CD8-positive, alpha-beta memory T cell (primary cell): ENCODE measurements at regions not wholly inside any gene's neighbourhood (a gene's known extent, or its start where the extent isn't known, plus 50 kb on each side); places are given as distances from the start of the nearest gene placed in this dataset.

ENCODE experiments used
- CTCF ChIA-PET: fragments of 350-600 bp; sonication (Branson Sonifier 250); formaldehyde crosslinking; loops from one replicate; lab custom pipeline; 2021; ENCODE audit warnings: antibody characterized with exemption; lab: Charles Lee
- POLR2A ChIA-PET: fragments of 350-600 bp; sonication (Branson Sonifier 250); formaldehyde crosslinking; loops from one replicate; lab custom pipeline; 2021; ENCODE audit warnings: antibody characterized with exemption; lab: Charles Lee
- DNase-seq, 5 donors: peaks; one replicate each; pipeline versions ENCODE4 v3.0.0 to v3.0.0-alpha.2; 2020 to 2022; ENCODE audit warnings: mixed read lengths in 1 of 5
- H3K27ac ChIP-seq: one replicate; pipeline ENCODE4 v1.7.0; 2013; ENCODE audit warnings: low read depth, mild to moderate bottlenecking, low read length, moderate library complexity
- H3K27me3 ChIP-seq: 2 replicates; pipeline ENCODE4 v1.7.0; 2013; ENCODE audit warnings: low read length, mild to moderate bottlenecking; ENCODE audit not compliant: insufficient read depth, poor library complexity, severe bottlenecking
- H3K36me3 ChIP-seq: 2 replicates; pipeline ENCODE4 v1.7.0; 2013; ENCODE audit warnings: mild to moderate bottlenecking, low read length, moderate library complexity; ENCODE audit not compliant: insufficient read depth
- H3K4me1 ChIP-seq: 2 replicates; pipeline ENCODE4 v1.7.0; 2013; ENCODE audit warnings: mild to moderate bottlenecking, low read length, moderate library complexity; ENCODE audit not compliant: insufficient read depth
- H3K4me3 ChIP-seq: 2 replicates; pipeline ENCODE4 v1.7.0; 2013; ENCODE audit warnings: mild to moderate bottlenecking, low read length
- H3K9me3 ChIP-seq: 2 replicates; pipeline ENCODE4 v1.7.0; 2013; ENCODE audit warnings: mild to moderate bottlenecking, low read length
- H3K27ac Mint-ChIP-seq, 8 donors: one replicate each; pipeline ENCODE4 v1.8.0; 2020 to 2021; ENCODE audit warnings: mixed read lengths in 8 of 8, mild to moderate bottlenecking in 6 of 8, inconsistent platforms in 3 of 8, moderate library complexity in 3 of 8
- H3K27me3 Mint-ChIP-seq, 2 donors: one replicate each; pipeline ENCODE4 v1.8.0; 2020 to 2021; ENCODE audit warnings: mixed read lengths in 2 of 2, mild to moderate bottlenecking in 1 of 2, moderate library complexity in 1 of 2
- H3K36me3 Mint-ChIP-seq, 3 donors: one replicate each; pipeline ENCODE4 v1.8.0; 2020 to 2021; ENCODE audit warnings: mixed read lengths in 3 of 3, inconsistent platforms in 1 of 3, mild to moderate bottlenecking in 1 of 3
- H3K4me1 Mint-ChIP-seq, 3 donors: one replicate each; pipeline ENCODE4 v1.8.0; 2020 to 2021; ENCODE audit warnings: mixed read lengths in 3 of 3, inconsistent platforms in 1 of 3, mild to moderate bottlenecking in 1 of 3
- H3K4me3 Mint-ChIP-seq, 7 donors: one replicate each; pipeline ENCODE4 v1.8.0; 2020 to 2021; ENCODE audit warnings: mixed read lengths in 7 of 7, mild to moderate bottlenecking in 6 of 7, moderate library complexity in 4 of 7, inconsistent platforms in 2 of 7
- H3K9me3 Mint-ChIP-seq, 5 donors: one replicate each; pipeline ENCODE4 v1.8.0; 2020 to 2022; ENCODE audit warnings: mixed read lengths in 5 of 5, mild to moderate bottlenecking in 3 of 5, moderate library complexity in 2 of 5, inconsistent platforms in 1 of 5

DNA sequence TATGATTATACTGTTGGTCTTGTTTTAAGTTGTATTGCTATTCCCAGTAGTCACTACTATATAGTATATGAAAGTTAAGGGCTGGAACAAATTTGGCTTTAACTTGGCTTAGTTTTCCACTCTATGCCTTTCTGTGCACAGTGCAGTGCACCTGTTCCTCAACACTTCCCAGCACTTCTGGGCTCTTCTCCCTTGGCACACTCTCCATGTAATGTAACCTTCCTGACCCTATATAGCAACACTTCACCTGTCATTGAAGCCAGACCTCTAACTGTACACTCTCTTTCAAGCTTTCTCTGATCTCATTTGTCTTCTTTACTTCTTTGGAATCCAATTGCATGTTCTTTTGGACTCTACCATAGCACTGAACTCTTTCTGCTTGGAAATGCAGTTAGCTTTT, 83.9 kb upstream of the SMIM30 start:
- no peak overlapping the region for H3K27ac Mint-ChIP-seq
- POLR2A ChIA-PET, result no interaction called here
- no peak for DNase-seq
- no peaks in the 10 kb centered on the region for H3K4me1 Mint-ChIP-seq
- no peak overlapping the region for H3K27ac ChIP-seq
- H3K27me3 Mint-ChIP-seq, result peaks cover 4 to 23% of the 10 kb centered on the region in 2 donors
- no peaks in the 10 kb centered on the region for H3K36me3 ChIP-seq
- H3K9me3 Mint-ChIP-seq, result no peaks in the 10 kb centered on the region
- H3K4me3 ChIP-seq, result no peak overlapping the region
- no peaks in the 10 kb centered on the region for H3K27me3 ChIP-seq
- H3K36me3 Mint-ChIP-seq, result no peaks in the 10 kb centered on the region
- H3K9me3 ChIP-seq, result no peaks in the 10 kb centered on the region
- no peak overlapping the region for H3K4me3 Mint-ChIP-seq
- CTCF ChIA-PET, result no interaction called here
- no peaks in the 10 kb centered on the region for H3K4me1 ChIP-seq

DNA sequence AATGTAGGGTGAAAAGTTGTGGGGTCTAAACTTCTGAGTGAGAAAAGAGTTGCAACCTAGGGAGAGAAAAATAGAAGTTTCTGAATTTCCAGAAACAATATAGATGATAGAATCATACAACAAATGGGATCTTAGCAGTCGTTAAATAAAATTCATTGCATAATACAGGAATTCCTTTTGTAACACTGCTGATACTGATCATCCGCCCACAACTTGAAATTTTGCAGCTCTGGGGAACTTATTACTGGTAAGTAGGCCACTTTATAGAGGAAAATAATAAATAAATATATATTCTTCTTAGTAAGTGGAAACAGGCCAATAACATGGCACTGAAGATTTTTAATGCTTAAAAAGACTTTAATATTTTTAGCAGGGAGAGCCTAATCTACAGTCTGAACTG, 81.9 kb upstream of the SMIM30 start:
- no peak overlapping the region for H3K4me3 ChIP-seq
- no peaks in the 10 kb centered on the region for H3K4me1 ChIP-seq
- no peaks in the 10 kb centered on the region for H3K9me3 ChIP-seq
- ChIA-PET CTCF (no interaction called here), POLR2A (no interaction called here)
- no peaks in the 10 kb centered on the region for H3K9me3 Mint-ChIP-seq
- H3K36me3 ChIP-seq, result no peaks in the 10 kb centered on the region
- H3K4me1 Mint-ChIP-seq, result no peaks in the 10 kb centered on the region
- H3K27me3 ChIP-seq, result no peaks in the 10 kb centered on the region
- no peak for DNase-seq
- H3K27ac Mint-ChIP-seq, result no peak overlapping the region
- peaks cover 3 to 23% of the 10 kb centered on the region in 2 donors for H3K27me3 Mint-ChIP-seq
- H3K36me3 Mint-ChIP-seq, result no peaks in the 10 kb centered on the region
- H3K4me3 Mint-ChIP-seq, result no peak overlapping the region
- H3K27ac ChIP-seq, result no peak overlapping the region

DNA sequence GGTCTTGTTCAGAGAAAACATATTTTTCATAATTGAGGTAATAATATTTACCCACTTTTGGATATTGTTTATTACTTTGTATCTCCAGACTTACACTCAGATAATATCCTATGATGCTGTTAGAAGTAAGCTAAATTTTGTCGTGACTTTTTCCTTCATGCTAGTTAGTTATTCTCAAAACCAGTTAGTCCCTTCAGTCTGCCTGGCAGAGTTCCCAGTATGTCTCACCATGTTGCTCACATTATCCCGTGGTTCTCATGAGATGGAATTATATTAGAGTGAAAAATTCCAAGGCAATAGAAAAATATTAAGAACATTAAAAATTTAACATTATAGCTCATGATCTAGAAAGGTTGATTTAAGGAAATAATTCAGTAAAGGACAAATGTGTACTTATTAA, 81.5 kb upstream of the SMIM30 start:
- Mint-ChIP-seq H3K36me3 (no peaks in the 10 kb centered on the region), H3K9me3 (no peaks in the 10 kb centered on the region), H3K4me3 (no peak overlapping the region), H3K27ac (no peak overlapping the region), H3K4me1 (no peaks in the 10 kb centered on the region), H3K27me3 (peaks cover 1 to 23% of the 10 kb centered on the region in 2 donors)
- POLR2A ChIA-PET, result no interaction called here
- Histone ChIP-seq H3K9me3 (no peaks in the 10 kb centered on the region), H3K4me1 (no peaks in the 10 kb centered on the region), H3K36me3 (no peaks in the 10 kb centered on the region), H3K27ac (no peak overlapping the region), H3K4me3 (no peak overlapping the region), H3K27me3 (no peaks in the 10 kb centered on the region)
- DNase-seq, result no peak
- CTCF ChIA-PET, result no interaction called here

DNA sequence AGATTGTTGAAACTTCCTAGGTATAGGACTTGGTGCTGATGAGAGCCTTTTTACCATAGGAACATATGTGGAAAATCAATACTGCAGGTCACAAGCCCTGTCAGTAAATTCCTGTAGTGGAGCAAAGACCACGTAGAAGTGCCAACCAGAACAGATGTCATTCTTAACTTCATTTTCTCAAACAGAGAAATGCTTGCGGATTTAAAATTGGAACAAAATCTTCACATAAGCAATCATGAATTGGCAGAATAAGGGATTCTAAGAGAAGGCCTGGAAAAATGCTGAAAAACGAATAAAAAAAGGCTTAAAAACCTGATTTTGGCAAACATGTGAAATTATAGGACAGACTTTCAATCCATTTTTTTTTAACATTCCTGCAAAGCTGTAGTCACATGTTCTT, 80.8 kb upstream of the SMIM30 start:
- DNase-seq, result no peak
- Histone ChIP-seq H3K27me3 (no peaks in the 10 kb centered on the region), H3K4me3 (no peak overlapping the region), H3K36me3 (no peaks in the 10 kb centered on the region), H3K27ac (no peak overlapping the region), H3K4me1 (no peaks in the 10 kb centered on the region), H3K9me3 (no peaks in the 10 kb centered on the region)
- H3K4me3 Mint-ChIP-seq, result no peak overlapping the region
- H3K9me3 Mint-ChIP-seq, result no peaks in the 10 kb centered on the region
- H3K4me1 Mint-ChIP-seq, result no peaks in the 10 kb centered on the region
- no peaks in the 10 kb centered on the region for H3K36me3 Mint-ChIP-seq
- H3K27ac Mint-ChIP-seq, result no peak overlapping the region
- H3K27me3 Mint-ChIP-seq, result peaks cover 1 to 19% of the 10 kb centered on the region in 2 donors
- ChIA-PET POLR2A (no interaction called here), CTCF (no interaction called here)

DNA sequence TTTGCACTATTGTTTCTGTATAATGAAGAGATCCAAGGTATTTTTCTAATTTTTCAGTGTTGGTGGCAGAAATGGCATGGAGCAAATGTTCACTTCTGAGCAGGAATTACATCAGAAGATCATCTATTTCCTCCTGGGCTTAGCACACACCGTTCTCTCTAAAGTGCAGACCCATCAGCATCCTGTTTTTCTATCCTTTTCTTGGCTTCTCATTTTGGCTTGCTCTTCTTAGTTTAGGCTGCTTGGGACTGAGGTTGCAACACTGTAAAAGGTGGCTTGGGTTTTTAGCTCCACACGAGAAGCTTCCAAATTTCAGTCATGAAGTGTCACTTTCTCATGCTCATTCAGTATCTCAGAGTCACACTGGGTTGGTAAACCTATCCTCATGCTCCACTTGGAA, 79.9 kb upstream of the SMIM30 start:
- Histone ChIP-seq H3K36me3 (no peaks in the 10 kb centered on the region), H3K27me3 (no peaks in the 10 kb centered on the region), H3K9me3 (no peaks in the 10 kb centered on the region), H3K4me1 (no peaks in the 10 kb centered on the region), H3K27ac (no peak overlapping the region), H3K4me3 (no peak overlapping the region)
- Mint-ChIP-seq H3K27ac (no peak overlapping the region), H3K4me3 (no peak overlapping the region), H3K36me3 (no peaks in the 10 kb centered on the region), H3K9me3 (no peaks in the 10 kb centered on the region), H3K4me1 (no peaks in the 10 kb centered on the region), H3K27me3 (peaks cover 1 to 13% of the 10 kb centered on the region in 2 donors)
- CTCF ChIA-PET, result no interaction called here
- POLR2A ChIA-PET, result no interaction called here
- DNase-seq, result no peak

DNA sequence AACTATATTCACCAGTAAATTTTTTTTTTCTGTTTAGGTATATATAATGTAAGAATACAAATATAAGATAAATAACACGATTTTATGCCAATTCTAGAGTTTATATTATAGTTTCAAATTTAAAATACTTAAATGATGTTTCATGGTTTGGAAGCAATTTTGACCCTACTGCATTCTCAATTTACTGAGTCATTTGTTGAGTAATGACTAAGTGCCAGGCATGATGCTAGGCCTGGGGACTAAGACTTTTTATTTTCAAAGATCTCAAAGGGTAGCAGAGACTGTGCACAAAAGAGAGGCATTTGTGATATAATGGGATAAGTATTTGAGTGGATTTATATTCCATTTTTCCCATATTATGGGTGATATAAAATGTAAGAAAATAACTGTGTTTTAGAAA, 78.9 kb upstream of the SMIM30 start:
- CTCF ChIA-PET, result no interaction called here
- H3K36me3 Mint-ChIP-seq, result no peaks in the 10 kb centered on the region
- no peaks in the 10 kb centered on the region for H3K27me3 ChIP-seq
- H3K4me1 ChIP-seq, result no peaks in the 10 kb centered on the region
- no peaks in the 10 kb centered on the region for H3K9me3 ChIP-seq
- H3K27ac ChIP-seq, result no peak overlapping the region
- POLR2A ChIA-PET, result no interaction called here
- no peak overlapping the region for H3K27ac Mint-ChIP-seq
- DNase-seq, result no peak
- H3K4me3 ChIP-seq, result no peak overlapping the region
- H3K27me3 Mint-ChIP-seq, result peaks cover 1 to 10% of the 10 kb centered on the region in 2 donors
- no peaks in the 10 kb centered on the region for H3K36me3 ChIP-seq
- H3K4me1 Mint-ChIP-seq, result no peaks in the 10 kb centered on the region
- H3K9me3 Mint-ChIP-seq, result no peaks in the 10 kb centered on the region
- no peak overlapping the region for H3K4me3 Mint-ChIP-seq

DNA sequence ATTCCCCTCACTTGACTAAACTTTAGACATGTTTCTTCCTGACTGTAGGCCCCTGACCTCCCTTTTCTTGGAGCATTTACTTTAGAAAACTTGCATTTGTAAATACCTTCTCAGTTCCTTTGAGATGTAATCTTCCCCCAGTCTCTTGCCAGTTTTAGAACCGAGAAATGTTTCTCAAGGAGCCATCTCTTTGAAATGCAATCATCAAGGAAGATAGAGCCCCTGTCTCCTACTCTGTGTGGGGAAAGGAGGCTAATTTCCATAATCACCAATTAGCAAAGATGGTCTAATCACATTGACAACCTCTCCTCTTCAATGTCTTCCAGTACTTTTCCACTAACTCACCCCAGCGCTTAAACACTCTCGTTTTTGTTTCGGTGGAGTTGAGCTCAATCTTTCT, 70.0 kb upstream of the SMIM30 start:
- Mint-ChIP-seq H3K9me3 (peaks cover 0 to 2% (median 0%) of the 10 kb centered on the region in 5 donors), H3K4me3 (no peak overlapping the region), H3K36me3 (no peaks in the 10 kb centered on the region), H3K27ac (no peak overlapping the region), H3K27me3 (peaks cover 2 to 11% of the 10 kb centered on the region in 2 donors), H3K4me1 (no peaks in the 10 kb centered on the region)
- Histone ChIP-seq H3K36me3 (no peaks in the 10 kb centered on the region), H3K9me3 (no peaks in the 10 kb centered on the region), H3K4me1 (no peaks in the 10 kb centered on the region), H3K4me3 (no peak overlapping the region), H3K27me3 (peaks cover 4% of the 10 kb centered on the region), H3K27ac (no peak overlapping the region)
- DNase-seq, result no peak
- CTCF ChIA-PET, result no interaction called here
- POLR2A ChIA-PET, result no interaction called here

DNA sequence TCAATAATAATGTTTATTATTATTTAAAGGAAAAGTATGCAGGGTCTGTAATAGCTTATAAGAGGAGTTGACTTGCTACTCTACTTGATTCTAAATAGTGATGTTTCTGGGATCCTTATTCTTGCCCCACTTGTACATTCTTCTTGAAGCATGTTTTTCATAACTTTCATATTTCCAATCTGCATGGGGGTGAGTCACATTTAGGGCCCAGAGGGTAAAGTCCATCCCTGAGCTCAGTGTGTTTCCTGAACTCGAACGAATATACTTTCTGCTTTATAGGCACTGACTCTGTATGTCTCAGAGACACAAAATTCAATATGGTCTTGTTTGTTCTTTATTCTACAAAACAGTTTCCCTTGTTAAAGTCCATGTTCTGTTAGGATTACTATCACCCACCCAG, 61.0 kb upstream of the SMIM30 start:
- Mint-ChIP-seq H3K4me1 (no peaks in the 10 kb centered on the region), H3K9me3 (no peaks in the 10 kb centered on the region), H3K4me3 (no peak overlapping the region), H3K27me3 (peaks cover 4 to 9% of the 10 kb centered on the region in 2 donors), H3K36me3 (no peaks in the 10 kb centered on the region), H3K27ac (no peak overlapping the region)
- H3K36me3 ChIP-seq, result no peaks in the 10 kb centered on the region
- POLR2A ChIA-PET, result no interaction called here
- no peak overlapping the region for H3K27ac ChIP-seq
- no peak overlapping the region for H3K4me3 ChIP-seq
- CTCF ChIA-PET, result no interaction called here
- no peaks in the 10 kb centered on the region for H3K27me3 ChIP-seq
- no peaks in the 10 kb centered on the region for H3K4me1 ChIP-seq
- no peaks in the 10 kb centered on the region for H3K9me3 ChIP-seq
- DNase-seq, result no peak

DNA sequence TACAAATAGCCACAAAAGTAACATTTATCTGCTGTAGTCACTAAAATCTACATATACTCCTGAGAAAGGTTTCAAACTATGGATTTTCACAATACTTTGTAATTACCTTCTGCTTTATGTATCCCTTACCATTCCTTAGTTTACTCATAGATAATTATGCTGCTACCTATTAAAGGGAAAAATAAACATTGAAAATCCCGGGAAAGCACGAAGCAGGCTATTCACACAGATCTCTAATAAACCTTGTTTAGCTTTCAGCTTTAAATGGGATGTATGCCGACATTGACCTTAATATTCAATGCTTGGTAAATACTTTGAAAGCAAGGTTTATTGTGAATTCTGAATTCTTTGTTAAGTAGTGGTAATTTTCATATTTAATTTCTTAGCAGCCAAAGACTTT, 58.5 kb upstream of the SMIM30 start:
- ChIA-PET CTCF (no interaction called here), POLR2A (no interaction called here)
- no peaks in the 10 kb centered on the region for H3K4me1 ChIP-seq
- no peak overlapping the region for H3K4me3 ChIP-seq
- peaks cover 0 to 2% (median 0%) of the 10 kb centered on the region in 5 donors for H3K9me3 Mint-ChIP-seq
- no peaks in the 10 kb centered on the region for H3K36me3 ChIP-seq
- H3K27ac ChIP-seq, result no peak overlapping the region
- H3K9me3 ChIP-seq, result no peaks in the 10 kb centered on the region
- H3K4me3 Mint-ChIP-seq, result no peak overlapping the region
- DNase-seq, result no peak
- no peaks in the 10 kb centered on the region for H3K36me3 Mint-ChIP-seq
- H3K27ac Mint-ChIP-seq, result no peak overlapping the region
- H3K27me3 ChIP-seq, result no peaks in the 10 kb centered on the region
- peaks cover 8 to 20% of the 10 kb centered on the region in 2 donors for H3K27me3 Mint-ChIP-seq
- no peaks in the 10 kb centered on the region for H3K4me1 Mint-ChIP-seq
